ENCODE measurements at regions not wholly inside any gene's neighbourhood (a gene's known extent, or its start where the extent isn't known, plus 50 kb on each side); places are given as distances from the start of the nearest gene placed in this dataset.

GRCh38 chr6:159375014-159375413 is 205.8 kb downstream of the FNDC1 start:
- TF ChIP-seq CTCF (conservative IDR thresholded peaks at IDR 0.05 in 1 of 2, IDR thresholded peaks at IDR 0.05 in 1 of 2; ENCODE audit: extremely low read depth in 1 of 2, insufficient read depth in 1 of 2, low read depth in 1 of 2, low read length in 2 of 2) (no peak), EZH2 (IDR thresholded peaks at IDR 0.05; ENCODE audit: borderline replicate concordance, low read length) (no peak)
